ENCODE measurements at regions not wholly inside any gene's neighbourhood (a gene's known extent, or its start where the extent isn't known, plus 50 kb on each side); places are given as distances from the start of the nearest gene placed in this dataset.

DNA sequence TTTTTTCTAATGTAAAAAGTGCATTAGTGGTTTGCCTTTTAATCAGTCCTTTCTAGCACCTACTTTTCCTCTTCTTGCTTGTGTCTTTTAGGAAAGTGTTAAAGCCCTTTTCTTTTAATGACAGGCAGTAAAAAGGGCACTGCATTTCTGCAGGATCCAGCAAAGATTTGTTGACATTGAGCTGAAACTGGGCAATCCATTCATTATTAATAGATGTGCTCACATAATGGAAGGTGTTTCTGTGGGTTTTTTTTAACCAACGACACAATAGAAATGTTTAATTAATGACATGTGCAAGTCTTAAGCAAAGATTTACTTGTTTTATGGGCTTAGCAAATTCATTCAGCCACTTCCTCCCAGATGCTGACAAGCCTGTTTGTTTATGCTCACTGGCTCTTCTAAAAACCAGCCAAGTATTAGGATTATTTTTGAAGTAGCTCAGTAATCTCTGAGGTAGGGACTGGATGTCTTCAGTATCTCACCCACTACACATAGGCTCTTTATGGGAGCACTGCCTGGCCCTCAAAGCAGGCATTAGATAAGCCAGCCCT is 1201.1 kb downstream of the SORCS1 start:
- TF ChIP-seq, protein P1, sequence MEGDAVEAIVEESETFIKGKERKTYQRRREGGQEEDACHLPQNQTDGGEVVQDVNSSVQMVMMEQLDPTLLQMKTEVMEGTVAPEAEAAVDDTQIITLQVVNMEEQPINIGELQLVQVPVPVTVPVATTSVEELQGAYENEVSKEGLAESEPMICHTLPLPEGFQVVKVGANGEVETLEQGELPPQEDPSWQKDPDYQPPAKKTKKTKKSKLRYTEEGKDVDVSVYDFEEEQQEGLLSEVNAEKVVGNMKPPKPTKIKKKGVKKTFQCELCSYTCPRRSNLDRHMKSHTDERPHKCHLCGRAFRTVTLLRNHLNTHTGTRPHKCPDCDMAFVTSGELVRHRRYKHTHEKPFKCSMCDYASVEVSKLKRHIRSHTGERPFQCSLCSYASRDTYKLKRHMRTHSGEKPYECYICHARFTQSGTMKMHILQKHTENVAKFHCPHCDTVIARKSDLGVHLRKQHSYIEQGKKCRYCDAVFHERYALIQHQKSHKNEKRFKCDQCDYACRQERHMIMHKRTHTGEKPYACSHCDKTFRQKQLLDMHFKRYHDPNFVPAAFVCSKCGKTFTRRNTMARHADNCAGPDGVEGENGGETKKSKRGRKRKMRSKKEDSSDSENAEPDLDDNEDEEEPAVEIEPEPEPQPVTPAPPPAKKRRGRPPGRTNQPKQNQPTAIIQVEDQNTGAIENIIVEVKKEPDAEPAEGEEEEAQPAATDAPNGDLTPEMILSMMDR (IDR thresholded peaks at IDR 0.05; ENCODE audit: low read depth, low read length, poor library complexity, severe bottlenecking), result no peak
- no peak for TF ChIP-seq EZH2phosphoT487 (IDR thresholded peaks at IDR 0.05; ENCODE audit: borderline replicate concordance, low read length)
